GM21381 (cell line): ENCODE measurements at regions not wholly inside any gene's neighbourhood (a gene's known extent, or its start where the extent isn't known, plus 50 kb on each side); places are given as distances from the start of the nearest gene placed in this dataset.
"Not testable (repeated sequence)": the region's sequence is repeated elsewhere in the genome, so short reads cannot be mapped to it uniquely, and the experiment has no call there.

Experiments
- ATAC-seq: cut with Tn5 transposase; IDR thresholded peaks from one replicate; pipeline ENCODE4 v1.9.1; 2021; ENCODE audit warnings: mild to moderate bottlenecking, moderate library complexity; ENCODE audit not compliant: unreplicated experiment

- ATAC-seq = no peak
Observed at GRCh38 chr4:160375772-160376452, 1273.0 kb downstream of the RAPGEF2 start.

- no peak for ATAC-seq
Observed at GRCh38 chr4:160386846-160387245, 1284.0 kb downstream of the RAPGEF2 start.

GRCh38 chr4:160399826-160400225, 1296.9 kb downstream of the RAPGEF2 start:
- ATAC-seq = no peak

- ATAC-seq = no peak
Observed at GRCh38 chr4:160403081-160403480, 1300.2 kb downstream of the RAPGEF2 start.

GRCh38 chr4:160406263-160406825, 1303.5 kb downstream of the RAPGEF2 start:
- ATAC-seq = no peak

GRCh38 chr4:160414496-160414895, 1311.6 kb downstream of the RAPGEF2 start:
- no peak for ATAC-seq

GRCh38 chr4:160423879-160424451, 1321.1 kb downstream of the RAPGEF2 start:
- ATAC-seq = no peak

- no peak for ATAC-seq
Observed at GRCh38 chr4:160426233-160426632, 1323.4 kb downstream of the RAPGEF2 start.

GRCh38 chr4:160450876-160451275, 1348.0 kb downstream of the RAPGEF2 start:
- ATAC-seq = no peak

GRCh38 chr4:160481696-160482690, 1379.1 kb downstream of the RAPGEF2 start:
- ATAC-seq = not testable (repeated sequence)

- ATAC-seq = no peak
Observed at GRCh38 chr4:160485071-160485687, 1382.3 kb downstream of the RAPGEF2 start.

GRCh38 chr4:160492181-160492580, 1389.3 kb downstream of the RAPGEF2 start:
- ATAC-seq = no peak

GRCh38 chr4:160493206-160493605, 1390.3 kb downstream of the RAPGEF2 start:
- ATAC-seq = no peak

- no peak for ATAC-seq
Observed at GRCh38 chr4:160495356-160495755, 1392.5 kb downstream of the RAPGEF2 start.

- ATAC-seq = no peak
Observed at GRCh38 chr4:160498211-160498610, 1395.3 kb downstream of the RAPGEF2 start.

- ATAC-seq = no peak
Observed at GRCh38 chr4:160505724-160506123, 1402.8 kb downstream of the RAPGEF2 start.

- no peak for ATAC-seq
Observed at GRCh38 chr4:160510928-160511327, 1408.0 kb downstream of the RAPGEF2 start.

GRCh38 chr4:160514126-160514525, 1411.2 kb downstream of the RAPGEF2 start:
- ATAC-seq = no peak

- no peak for ATAC-seq
Observed at GRCh38 chr4:160523231-160523630, 1420.4 kb downstream of the RAPGEF2 start.

- ATAC-seq = no peak
Observed at GRCh38 chr4:160537681-160538080, 1434.8 kb downstream of the RAPGEF2 start.

GRCh38 chr4:160546201-160546600, 1443.3 kb downstream of the RAPGEF2 start:
- ATAC-seq = no peak
